Peyer's patch (tissue), 4 donors: ENCODE measurements at regions not wholly inside any gene's neighbourhood (a gene's known extent, or its start where the extent isn't known, plus 50 kb on each side); places are given as distances from the start of the nearest gene placed in this dataset.
A peak's percentile ranks its signal among the peaks of the same experiment; 100 is the strongest.

Experiments
- DNase-seq, 3 donors: peaks; one replicate each; pipeline ENCODE4 v3.0.0-alpha.2; 2017 to 2019
- H3K27ac ChIP-seq, 4 donors: fragments of 200-600 bp; sonication (generic); one replicate each; pipeline ENCODE4 v1.5.1; 2016 to 2019
- H3K27me3 ChIP-seq, 2 donors: fragments of 200-600 bp; sonication (generic); one replicate each; pipeline ENCODE4 v1.5.1; 2019
- H3K36me3 ChIP-seq, 3 donors: fragments of 200-600 bp; sonication (generic); one replicate each; pipeline ENCODE4 v1.5.1; 2016 to 2019
- H3K4me1 ChIP-seq, 4 donors: fragments of 200-600 bp; sonication (generic); one replicate each; pipeline ENCODE4 v1.5.1; 2016 to 2019
- H3K4me3 ChIP-seq, 4 donors: fragments of 200-600 bp; sonication (generic); 1 replicate in 3 of 4; 2 replicates in 1 of 4; pipeline ENCODE4 v1.5.1; 2016 to 2019; ENCODE audit warnings: mild to moderate bottlenecking in 1 of 4
- H3K9me3 ChIP-seq, 4 donors: fragments of 200-600 bp; sonication (generic); one replicate each; pipeline ENCODE4 v1.5.1; 2016 to 2019; ENCODE audit warnings: mild to moderate bottlenecking in 1 of 4
- CTCF ChIP-seq, 6 experiments: fragments of 450-650 bp in 4 of 6; fragments of 200-600 bp in 2 of 6; sonication (generic) in 1 of 6; IDR thresholded peaks; one replicate each; pipeline ENCODE4 v1.5.1; 2017 to 2019; ENCODE audit warnings: antibody characterized with exemption in 6 of 6, mild to moderate bottlenecking in 3 of 6, moderate library complexity in 1 of 6
- POLR2A ChIP-seq, 2 donors: fragments of 450-650 bp; IDR thresholded peaks; one replicate each; pipeline ENCODE4 v1.5.1; 2017; ENCODE audit warnings: antibody characterized with exemption in 2 of 2, mild to moderate bottlenecking in 2 of 2, moderate library complexity in 2 of 2

- Histone ChIP-seq H3K4me1 (peaks cover 0 to 7% (median 0%) of the 10 kb centered on the region in 4 donors), H3K9me3 (no peaks in the 10 kb centered on the region), H3K4me3 (no peak overlapping the region), H3K27ac (no peak overlapping the region), H3K36me3 (no peaks in the 10 kb centered on the region), H3K27me3 (no peaks in the 10 kb centered on the region)
- DNase-seq, result no peak
- TF ChIP-seq CTCF (IDR thresholded peaks at IDR 0.05), result no peak
Measured at GRCh38 chr20:48292806-48293205, 507.5 kb upstream of the SULF2 start.

GRCh38 chr20:48291896-48292295 lies 506.6 kb upstream of the SULF2 start:
- Histone ChIP-seq H3K36me3 (no peaks in the 10 kb centered on the region), H3K27ac (no peak overlapping the region), H3K27me3 (no peaks in the 10 kb centered on the region), H3K9me3 (no peaks in the 10 kb centered on the region), H3K4me1 (peaks cover 0 to 13% (median 0%) of the 10 kb centered on the region in 4 donors), H3K4me3 (no peak overlapping the region)
- no peak for TF ChIP-seq CTCF (IDR thresholded peaks at IDR 0.05)
- no peak for TF ChIP-seq POLR2A (IDR thresholded peaks at IDR 0.05)
- no peak for DNase-seq

DNA sequence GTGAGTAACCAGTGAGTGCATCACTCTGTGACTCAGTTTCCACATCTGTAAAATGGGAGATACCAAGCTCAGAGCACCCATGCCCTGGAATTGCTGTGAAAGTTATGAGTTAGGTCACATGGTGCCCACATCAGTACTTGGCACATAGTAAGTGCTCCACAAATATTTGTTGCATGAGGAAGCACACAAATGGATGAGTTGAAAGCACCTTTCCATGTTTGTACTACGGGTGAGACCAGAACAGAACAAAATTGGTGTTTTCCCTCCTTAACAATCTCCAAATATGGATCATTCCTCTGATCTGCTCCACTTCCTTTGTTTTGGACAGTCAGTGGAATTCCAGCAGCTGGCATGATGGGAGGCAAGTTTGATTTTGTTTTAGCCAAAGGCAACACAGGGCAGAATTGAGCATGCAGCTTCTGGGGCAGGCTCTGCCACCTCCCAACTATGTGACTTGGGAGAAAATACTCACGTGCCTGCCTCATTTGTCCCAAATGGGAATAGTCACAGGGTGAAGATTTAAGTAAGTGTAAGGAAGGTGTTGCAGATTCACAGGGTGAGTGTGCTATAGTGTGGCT lies 503.7 kb upstream of the SULF2 start:
- H3K27me3 ChIP-seq, result no peaks in the 10 kb centered on the region
- H3K27ac ChIP-seq, result no peak overlapping the region
- no peak overlapping the region for H3K4me3 ChIP-seq
- H3K4me1 ChIP-seq, result peaks cover 0 to 23% (median 0%) of the 10 kb centered on the region in 4 donors
- H3K36me3 ChIP-seq, result no peaks in the 10 kb centered on the region
- no peak for DNase-seq
- no peak for TF ChIP-seq CTCF (IDR thresholded peaks at IDR 0.05)
- no peaks in the 10 kb centered on the region for H3K9me3 ChIP-seq

DNA sequence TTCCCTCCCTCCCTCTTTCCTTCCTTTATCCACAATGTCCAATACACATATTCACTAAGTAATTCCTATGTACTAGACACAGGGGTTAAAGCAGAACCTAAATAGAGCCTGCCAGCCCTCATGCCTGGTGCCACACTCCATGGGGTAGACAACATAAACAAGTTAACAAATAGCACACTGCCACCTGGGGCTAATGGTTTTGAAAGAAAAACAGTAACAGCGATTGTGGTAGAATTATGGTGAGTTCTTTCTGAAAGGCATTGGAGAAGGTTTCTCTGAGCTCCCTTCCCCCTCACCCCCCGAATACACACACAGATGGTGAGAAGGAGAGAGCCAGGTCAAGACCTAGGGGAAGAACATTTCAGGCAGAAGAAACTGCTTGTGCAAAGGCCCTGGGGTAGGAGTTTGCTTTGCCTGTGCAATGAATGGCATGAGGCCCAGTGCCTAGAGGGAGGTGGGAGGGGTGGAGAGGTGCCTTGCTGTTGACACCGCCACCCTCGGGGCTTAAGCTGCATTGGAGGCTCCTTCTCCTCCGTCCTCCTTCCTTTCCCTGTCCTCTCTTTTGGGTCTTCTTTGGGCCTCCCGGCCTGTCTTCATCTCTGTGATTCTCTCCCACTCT lies 502.4 kb upstream of the SULF2 start:
- DNase-seq, result no peak
- no peak for TF ChIP-seq POLR2A (IDR thresholded peaks at IDR 0.05)
- TF ChIP-seq CTCF (IDR thresholded peaks at IDR 0.05), result no peak
- H3K9me3 ChIP-seq, result no peaks in the 10 kb centered on the region
- no peaks in the 10 kb centered on the region for H3K36me3 ChIP-seq
- peak overlapping the region in 1 of 4 donors; percentile 36 for H3K27ac ChIP-seq
- H3K27me3 ChIP-seq, result no peaks in the 10 kb centered on the region
- no peak overlapping the region for H3K4me3 ChIP-seq
- peaks cover 0 to 23% (median 0%) of the 10 kb centered on the region in 4 donors for H3K4me1 ChIP-seq

GRCh38 chr20:48287021-48287494 lies 501.8 kb upstream of the SULF2 start:
- peaks cover 0 to 23% (median 0%) of the 10 kb centered on the region in 4 donors for H3K4me1 ChIP-seq
- no peaks in the 10 kb centered on the region for H3K9me3 ChIP-seq
- peak overlapping the region in 1 of 4 donors; percentile 36 for H3K27ac ChIP-seq
- no peak for TF ChIP-seq CTCF (IDR thresholded peaks at IDR 0.05)
- no peak for TF ChIP-seq POLR2A (IDR thresholded peaks at IDR 0.05)
- H3K36me3 ChIP-seq, result no peaks in the 10 kb centered on the region
- no peak for DNase-seq
- no peak overlapping the region for H3K4me3 ChIP-seq
- no peaks in the 10 kb centered on the region for H3K27me3 ChIP-seq
